SK-N-SH (cell line): ENCODE measurements at regions not wholly inside any gene's neighbourhood (a gene's known extent, or its start where the extent isn't known, plus 50 kb on each side); places are given as distances from the start of the nearest gene placed in this dataset.

Source experiments
- CTCF ChIA-PET: fragments of 300-600, 350-600 bp; formaldehyde crosslinking; extraction: SDS; loops from one replicate; lab custom pipeline; 2021; lab: Yijun Ruan, JAX
- POLR2A ChIA-PET: fragments of 350-600 bp; sonication (Branson Sonifier 250); formaldehyde crosslinking; extraction: SDS; loops from one replicate; lab custom pipeline; 2020; ENCODE audit warnings: antibody characterized with exemption, inconsistent platforms; lab: Yijun Ruan, JAX
- DNase-seq: peaks from one replicate; pipeline ENCODE4 v3.0.0; 2012
- H2AFZ ChIP-seq: fragments of 200-600 bp; sonication (generic); 2 replicates; pipeline ENCODE4 v1.8.1; 2016; ENCODE audit warnings: antibody characterized with exemption, mild to moderate bottlenecking, low read depth
- H3F3A ChIP-seq: fragments of 200-600 bp; sonication (generic); replicated peaks from 2 replicates; pipeline ENCODE3; 2016; ENCODE audit warnings: antibody characterized with exemption, mild to moderate bottlenecking; ENCODE audit not compliant: insufficient read depth
- H3K27ac ChIP-seq, 2 experiments: fragments of 200-500 bp in 1 of 2; fragments of 200-600 bp in 1 of 2; sonication (Bioruptor generic) in 1 of 2; sonication (generic), shearing (Covaris generic) in 1 of 2; 2 replicates each; pipeline versions ENCODE4 v1.5.1 to v1.6.1; 2014 to 2016; ENCODE audit warnings: low read depth in 2 of 2, inconsistent platforms in 1 of 2, low read length in 1 of 2, mild to moderate bottlenecking in 1 of 2, mixed read lengths in 1 of 2
- H3K27me3 ChIP-seq: fragments of 200-600 bp; sonication (generic), shearing (Covaris generic); 2 replicates; pipeline ENCODE4 v1.6.1; 2016; ENCODE audit warnings: mixed run types; ENCODE audit not compliant: insufficient read depth
- H3K36me3 ChIP-seq, 2 experiments: fragments of 200-500 bp in 1 of 2; fragments of 200-600 bp in 1 of 2; sonication (Bioruptor generic) in 1 of 2; sonication (generic) in 1 of 2; replicated peaks in 1 of 2; 2 replicates each; pipeline versions ENCODE3 to v1.5.1; 2014 to 2016; ENCODE audit warnings: low read length in 1 of 2, mild to moderate bottlenecking in 1 of 2; ENCODE audit not compliant: insufficient read depth in 2 of 2, control insufficient read depth in 1 of 2
- H3K4me1 ChIP-seq, 2 experiments: fragments of 200-500 bp in 1 of 2; fragments of 200-600 bp in 1 of 2; sonication (Bioruptor generic) in 1 of 2; sonication (generic), shearing (Covaris generic) in 1 of 2; 2 replicates each; pipeline versions ENCODE4 v1.5.1 to v1.6.1; 2014 to 2016; ENCODE audit warnings: low read depth in 1 of 2, low read length in 1 of 2, mixed run types in 1 of 2; ENCODE audit not compliant: insufficient read depth in 2 of 2, control insufficient read depth in 1 of 2
- H3K4me2 ChIP-seq: fragments of 200-600 bp; sonication (generic), shearing (Covaris generic); 2 replicates; pipeline ENCODE4 v1.6.1; 2017; ENCODE audit warnings: mixed run types
- H3K4me3 ChIP-seq, 2 experiments: fragments of 200-500 bp in 1 of 2; fragments of 200-600 bp in 1 of 2; sonication (Bioruptor generic) in 1 of 2; sonication (generic), shearing (Covaris generic) in 1 of 2; 2 replicates each; pipeline versions ENCODE4 v1.5.1 to v1.8.1; 2014 to 2016; ENCODE audit warnings: low read depth in 2 of 2, inconsistent platforms in 1 of 2, low read length in 1 of 2, mild to moderate bottlenecking in 1 of 2, mixed read lengths in 1 of 2, moderate library complexity in 1 of 2
- H3K79me2 ChIP-seq: fragments of 200-600 bp; sonication (generic); 2 replicates; pipeline ENCODE4 v1.8.1; 2017; ENCODE audit warnings: mild to moderate bottlenecking; ENCODE audit not compliant: insufficient read depth
- H3K9ac ChIP-seq: fragments of 200-600 bp; sonication (generic); 2 replicates; pipeline ENCODE4 v1.6.1; 2017; ENCODE audit warnings: mixed run types
- H3K9me2 ChIP-seq: fragments of 200-600 bp; sonication (generic); 2 replicates; pipeline ENCODE4 v1.6.1; 2017; ENCODE audit warnings: mixed run types
- H3K9me3 ChIP-seq: fragments of 200-600 bp; sonication (generic); 2 replicates; pipeline ENCODE4 v1.6.1; 2017; ENCODE audit warnings: mixed run types, mild to moderate bottlenecking, moderate library complexity
- H4K20me1 ChIP-seq: fragments of 200-600 bp; sonication (generic); 2 replicates; pipeline ENCODE4 v1.6.1; 2017; ENCODE audit warnings: mild to moderate bottlenecking, mixed run types; ENCODE audit not compliant: insufficient read depth
- EP300 ChIP-seq, 2 experiments: IDR thresholded peaks; 2 replicates each; pipeline versions ENCODE4 v1.4.0 to v1.6.1; 2012; ENCODE audit warnings: borderline replicate concordance in 1 of 2, low read depth in 1 of 2, low read length in 1 of 2
- EZH2phosphoT487 ChIP-seq: fragments of 200-600 bp; sonication (generic); IDR thresholded peaks from 2 replicates; pipeline ENCODE4 v1.6.1; 2017; ENCODE audit warnings: low read depth, mixed run types, mild to moderate bottlenecking, antibody characterized with exemption, moderate library complexity, borderline replicate concordance
- FOXJ3 ChIP-seq: sonication (generic); formaldehyde crosslinking; IDR thresholded peaks from 2 replicates; pipeline ENCODE4 v1.5.1; 2020; ENCODE audit warnings: mild to moderate bottlenecking, missing genetic modification reagents
- GATA2 ChIP-seq: sonication (generic); formaldehyde crosslinking; IDR thresholded peaks from 2 replicates; pipeline ENCODE4 v1.5.0; 2020; ENCODE audit warnings: mild to moderate bottlenecking, missing genetic modification reagents
- MEF2A ChIP-seq: IDR thresholded peaks from 2 replicates; pipeline ENCODE4 v1.4.0; 2012; ENCODE audit warnings: low read depth, borderline replicate concordance
- MXI1 ChIP-seq: IDR thresholded peaks from 2 replicates; pipeline ENCODE4 v1.6.1; 2012; ENCODE audit warnings: mild to moderate bottlenecking, low read depth, low read length, improper control_type of control experiment
- NRF1 ChIP-seq: IDR thresholded peaks from 2 replicates; pipeline ENCODE4 v1.6.1; 2012; ENCODE audit warnings: low read depth, mild to moderate bottlenecking, low read length
- RFX5 ChIP-seq: IDR thresholded peaks from 2 replicates; pipeline ENCODE4 v1.6.1; 2012; ENCODE audit warnings: mild to moderate bottlenecking, improper control_type of control experiment, low read length
- TCF12 ChIP-seq: IDR thresholded peaks from 2 replicates; pipeline ENCODE4 v1.4.0; 2012
- TEAD4 ChIP-seq: IDR thresholded peaks from 2 replicates; pipeline ENCODE4 v1.4.0; 2012; ENCODE audit warnings: mild to moderate bottlenecking, borderline replicate concordance; ENCODE audit not compliant: insufficient read depth
- WGBS: methylation state at CpG from one replicate; pipeline ENCODE4 v1.1.6; 2017; ENCODE audit warnings: low lambda C conversion rate; 5-methylcytosine and 5-hydroxymethylcytosine counted together
- TF ChIP-seq, protein P1 (sequence below): IDR thresholded peaks from 2 replicates; pipeline ENCODE4 v1.4.0; 2012; ENCODE audit warnings: low read depth, borderline replicate concordance
- TF ChIP-seq, protein P2 (sequence below): IDR thresholded peaks from 2 replicates; pipeline ENCODE4 v1.4.0; 2012; ENCODE audit warnings: low read depth
- TF ChIP-seq, protein P3 (sequence below): IDR thresholded peaks from 2 replicates; pipeline ENCODE4 v1.6.1; 2012; ENCODE audit warnings: mild to moderate bottlenecking, low read depth, low read length, moderate library complexity
- TF ChIP-seq, protein P4 (sequence below): fragments of 150-350 bp; IDR thresholded peaks from 2 replicates; pipeline ENCODE4 v1.6.1; 2017; ENCODE audit warnings: antibody characterized with exemption, low read length, low read depth, borderline replicate concordance

DNA sequence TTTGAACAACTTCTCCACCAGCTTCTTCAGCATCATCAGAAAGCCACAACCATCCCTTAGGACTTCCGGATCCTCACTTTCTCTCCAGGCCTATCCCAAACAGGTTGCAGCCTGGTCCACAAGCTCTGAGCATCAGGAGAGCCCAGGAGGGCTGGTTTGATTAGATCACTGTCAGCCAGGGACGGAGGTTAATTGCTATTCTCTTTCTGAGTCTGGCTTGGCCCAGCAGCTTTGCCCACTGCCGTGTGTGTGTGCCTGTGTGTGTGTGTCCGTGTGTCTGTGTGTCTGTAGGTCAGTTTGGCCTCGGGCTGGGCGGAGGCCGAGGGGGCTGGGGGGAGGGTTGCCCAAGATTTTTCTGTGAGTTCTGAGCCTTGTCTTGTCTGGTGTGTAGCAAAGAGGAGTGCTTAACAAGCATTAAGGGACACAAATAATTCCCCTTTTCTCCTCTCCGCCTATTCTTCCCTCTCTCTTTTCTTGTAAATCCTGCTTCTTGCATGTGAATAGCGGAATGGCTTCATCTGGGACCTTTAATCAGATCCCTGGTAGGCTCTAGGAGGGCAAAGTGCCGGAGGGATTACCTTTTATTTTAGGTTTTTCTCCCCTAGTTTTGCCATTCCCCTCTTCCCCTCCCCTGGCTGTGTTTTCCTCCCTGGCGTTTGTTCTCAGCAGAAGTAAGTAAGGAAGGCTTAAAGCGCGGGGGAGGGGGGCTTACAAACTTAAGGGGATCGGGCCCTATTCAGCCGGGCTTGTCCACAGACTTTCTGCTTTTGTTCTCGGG lies 138.2 kb upstream of the LHX5 start:
- Histone ChIP-seq H3K36me3 (no peaks in the 10 kb centered on the region), H3F3A (no peaks in the 10 kb centered on the region), H3K27ac (no peak overlapping the region), H3K9me3 (no peaks in the 10 kb centered on the region), H3K27me3 (peaks cover 26% of the 10 kb centered on the region), H3K4me3 (no peak overlapping the region), H3K79me2 (no peaks in the 10 kb centered on the region), H3K9ac (no peak overlapping the region), H3K4me2 (no peak overlapping the region), H4K20me1 (no peaks in the 10 kb centered on the region), H3K4me1 (no peaks in the 10 kb centered on the region), H2AFZ (no peak overlapping the region), H3K9me2 (no peaks in the 10 kb centered on the region)
- peak; percentile 30 for DNase-seq
- 14% methylated on average over 16 of the region's 16 CpGs for WGBS
- TF ChIP-seq MXI1 (no peak), TCF12 (no peak), FOXJ3 (CRISPR knock-in tag) (no peak), MEF2A (no peak), GATA2 (no peak), RFX5 (no peak), NRF1 (no peak), EP300 (IDR thresholded peaks at IDR 0.05; ENCODE audit: borderline replicate concordance in 1 of 2, low read depth in 1 of 2, low read length in 1 of 2) (no peak), EZH2phosphoT487 (no peak), TEAD4 (no peak)
- TF ChIP-seq, protein P1, sequence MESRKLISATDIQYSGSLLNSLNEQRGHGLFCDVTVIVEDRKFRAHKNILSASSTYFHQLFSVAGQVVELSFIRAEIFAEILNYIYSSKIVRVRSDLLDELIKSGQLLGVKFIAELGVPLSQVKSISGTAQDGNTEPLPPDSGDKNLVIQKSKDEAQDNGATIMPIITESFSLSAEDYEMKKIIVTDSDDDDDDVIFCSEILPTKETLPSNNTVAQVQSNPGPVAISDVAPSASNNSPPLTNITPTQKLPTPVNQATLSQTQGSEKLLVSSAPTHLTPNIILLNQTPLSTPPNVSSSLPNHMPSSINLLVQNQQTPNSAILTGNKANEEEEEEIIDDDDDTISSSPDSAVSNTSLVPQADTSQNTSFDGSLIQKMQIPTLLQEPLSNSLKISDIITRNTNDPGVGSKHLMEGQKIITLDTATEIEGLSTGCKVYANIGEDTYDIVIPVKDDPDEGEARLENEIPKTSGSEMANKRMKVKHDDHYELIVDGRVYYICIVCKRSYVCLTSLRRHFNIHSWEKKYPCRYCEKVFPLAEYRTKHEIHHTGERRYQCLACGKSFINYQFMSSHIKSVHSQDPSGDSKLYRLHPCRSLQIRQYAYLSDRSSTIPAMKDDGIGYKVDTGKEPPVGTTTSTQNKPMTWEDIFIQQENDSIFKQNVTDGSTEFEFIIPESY = no peak
- TF ChIP-seq, protein P2, sequence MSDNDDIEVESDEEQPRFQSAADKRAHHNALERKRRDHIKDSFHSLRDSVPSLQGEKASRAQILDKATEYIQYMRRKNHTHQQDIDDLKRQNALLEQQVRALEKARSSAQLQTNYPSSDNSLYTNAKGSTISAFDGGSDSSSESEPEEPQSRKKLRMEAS = no peak
- TF ChIP-seq, protein P3, sequence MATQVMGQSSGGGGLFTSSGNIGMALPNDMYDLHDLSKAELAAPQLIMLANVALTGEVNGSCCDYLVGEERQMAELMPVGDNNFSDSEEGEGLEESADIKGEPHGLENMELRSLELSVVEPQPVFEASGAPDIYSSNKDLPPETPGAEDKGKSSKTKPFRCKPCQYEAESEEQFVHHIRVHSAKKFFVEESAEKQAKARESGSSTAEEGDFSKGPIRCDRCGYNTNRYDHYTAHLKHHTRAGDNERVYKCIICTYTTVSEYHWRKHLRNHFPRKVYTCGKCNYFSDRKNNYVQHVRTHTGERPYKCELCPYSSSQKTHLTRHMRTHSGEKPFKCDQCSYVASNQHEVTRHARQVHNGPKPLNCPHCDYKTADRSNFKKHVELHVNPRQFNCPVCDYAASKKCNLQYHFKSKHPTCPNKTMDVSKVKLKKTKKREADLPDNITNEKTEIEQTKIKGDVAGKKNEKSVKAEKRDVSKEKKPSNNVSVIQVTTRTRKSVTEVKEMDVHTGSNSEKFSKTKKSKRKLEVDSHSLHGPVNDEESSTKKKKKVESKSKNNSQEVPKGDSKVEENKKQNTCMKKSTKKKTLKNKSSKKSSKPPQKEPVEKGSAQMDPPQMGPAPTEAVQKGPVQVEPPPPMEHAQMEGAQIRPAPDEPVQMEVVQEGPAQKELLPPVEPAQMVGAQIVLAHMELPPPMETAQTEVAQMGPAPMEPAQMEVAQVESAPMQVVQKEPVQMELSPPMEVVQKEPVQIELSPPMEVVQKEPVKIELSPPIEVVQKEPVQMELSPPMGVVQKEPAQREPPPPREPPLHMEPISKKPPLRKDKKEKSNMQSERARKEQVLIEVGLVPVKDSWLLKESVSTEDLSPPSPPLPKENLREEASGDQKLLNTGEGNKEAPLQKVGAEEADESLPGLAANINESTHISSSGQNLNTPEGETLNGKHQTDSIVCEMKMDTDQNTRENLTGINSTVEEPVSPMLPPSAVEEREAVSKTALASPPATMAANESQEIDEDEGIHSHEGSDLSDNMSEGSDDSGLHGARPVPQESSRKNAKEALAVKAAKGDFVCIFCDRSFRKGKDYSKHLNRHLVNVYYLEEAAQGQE = no peak
- TF ChIP-seq, protein P4, sequence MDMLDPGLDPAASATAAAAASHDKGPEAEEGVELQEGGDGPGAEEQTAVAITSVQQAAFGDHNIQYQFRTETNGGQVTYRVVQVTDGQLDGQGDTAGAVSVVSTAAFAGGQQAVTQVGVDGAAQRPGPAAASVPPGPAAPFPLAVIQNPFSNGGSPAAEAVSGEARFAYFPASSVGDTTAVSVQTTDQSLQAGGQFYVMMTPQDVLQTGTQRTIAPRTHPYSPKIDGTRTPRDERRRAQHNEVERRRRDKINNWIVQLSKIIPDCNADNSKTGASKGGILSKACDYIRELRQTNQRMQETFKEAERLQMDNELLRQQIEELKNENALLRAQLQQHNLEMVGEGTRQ = no peak
- POLR2A ChIA-PET = no interaction called here
- CTCF ChIA-PET = interaction anchor here (0.6 kb wide), 1 partner anchor 66 kb away, joined by 3 read pairs; no protein-coding TSS in a partner anchor
